HG03280 (cell line): ENCODE measurements at regions not wholly inside any gene's neighbourhood (a gene's known extent, or its start where the extent isn't known, plus 50 kb on each side); places are given as distances from the start of the nearest gene placed in this dataset.
"Not testable (repeated sequence)": the region's sequence is repeated elsewhere in the genome, so short reads cannot be mapped to it uniquely, and the experiment has no call there.

Source experiments
- ATAC-seq: cut with Tn5 transposase; IDR thresholded peaks from one replicate; pipeline ENCODE4 v1.9.1; 2021; ENCODE audit warnings: mild to moderate bottlenecking, moderate library complexity; ENCODE audit not compliant: unreplicated experiment

DNA sequence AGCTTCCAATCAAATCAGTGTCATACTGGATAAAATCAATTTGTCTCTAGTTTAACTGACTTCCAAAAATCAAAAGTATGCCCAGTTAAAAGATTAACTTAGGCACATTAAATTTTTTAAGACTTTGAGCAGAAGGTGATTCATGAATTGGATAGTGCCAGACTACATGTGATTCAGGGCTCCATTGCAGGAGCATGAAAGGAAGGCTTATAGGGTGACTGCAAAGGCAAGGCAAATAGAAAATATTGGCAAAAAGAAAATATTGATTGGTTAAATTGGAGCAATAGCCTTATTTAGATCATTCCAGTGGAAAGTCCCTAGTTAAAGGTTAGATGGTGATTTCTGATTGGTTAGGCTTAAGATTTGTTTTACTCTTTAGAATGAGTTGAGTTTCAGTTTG lies 223.9 kb upstream of the ERCC4 start:
- ATAC-seq, result no peak

- no peak for ATAC-seq
Observed at GRCh38 chr16:13697013-13697412, 222.9 kb upstream of the ERCC4 start.

DNA sequence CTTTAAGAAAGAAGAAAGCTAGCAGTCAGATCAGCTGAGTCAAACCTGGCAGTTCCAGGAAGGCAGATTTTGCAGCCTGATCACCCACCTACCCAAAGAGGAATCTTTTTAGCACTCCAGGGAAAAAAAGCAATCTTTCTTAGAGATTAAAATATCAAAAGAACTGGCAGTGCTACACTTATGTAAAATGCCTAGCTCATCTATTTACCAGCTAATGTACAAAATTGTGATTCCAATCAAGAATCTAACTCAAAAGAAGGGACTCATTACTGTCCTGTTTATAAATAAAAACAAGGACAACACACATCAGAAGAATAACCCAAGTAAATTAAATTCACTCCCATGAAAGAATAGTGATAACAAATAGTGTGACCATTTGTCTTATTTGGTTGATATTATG lies 222.4 kb upstream of the ERCC4 start:
- no peak for ATAC-seq

DNA sequence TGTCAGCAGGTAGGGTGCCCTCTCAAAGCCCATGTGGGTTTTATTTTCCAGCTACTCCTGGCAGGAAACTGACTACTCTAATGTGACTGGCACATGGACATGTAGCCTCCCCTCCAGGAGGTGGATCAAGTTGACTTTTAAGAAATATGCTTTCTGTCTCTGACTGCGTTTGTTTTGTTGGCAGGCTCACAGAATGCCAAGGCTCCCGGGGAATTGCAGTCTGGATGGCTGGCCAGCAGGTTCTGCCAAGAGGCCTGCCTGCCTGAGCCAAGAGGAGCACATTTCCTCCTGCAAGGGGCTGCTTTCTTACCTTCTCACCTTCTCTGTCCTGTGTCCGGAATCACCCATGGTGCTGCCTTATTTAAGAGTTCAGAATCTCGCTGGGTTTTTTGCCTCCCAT lies 217.3 kb upstream of the ERCC4 start:
- no peak for ATAC-seq

DNA sequence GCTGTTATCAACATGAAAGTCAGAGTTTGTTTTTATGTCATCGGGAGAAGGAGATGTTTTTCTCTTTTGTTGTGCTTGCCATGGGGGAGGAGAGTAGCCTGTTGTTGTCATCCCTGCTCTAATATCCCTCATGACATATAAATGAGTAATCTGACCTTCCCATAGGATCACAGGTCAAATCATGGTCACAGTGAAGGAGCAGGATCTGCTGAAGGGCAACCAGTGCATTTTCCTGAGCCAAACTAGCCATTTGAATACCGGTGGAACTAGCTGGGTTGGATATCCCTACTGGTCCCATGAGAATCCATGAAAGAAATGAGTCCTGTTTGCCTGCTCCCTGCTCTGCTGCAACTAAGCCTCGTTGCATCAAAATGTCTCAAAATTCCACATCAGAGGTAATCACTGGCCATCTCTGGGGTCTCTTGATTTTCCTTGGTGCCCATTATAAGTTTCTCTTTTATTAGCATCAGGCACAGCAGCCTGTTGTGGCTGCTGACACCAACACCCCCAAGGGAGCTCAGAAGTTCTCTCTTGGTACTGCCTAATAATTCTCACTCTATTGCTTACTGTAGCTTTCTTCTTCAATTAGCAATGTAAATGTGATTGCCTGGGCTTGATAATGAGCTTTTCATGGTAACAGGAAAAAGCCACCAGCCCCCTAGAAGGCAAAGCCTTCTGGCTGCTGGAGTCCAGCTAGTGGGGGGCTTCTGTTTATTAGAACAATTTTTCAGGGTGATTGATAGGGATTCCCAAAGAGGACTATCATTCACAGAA lies 211.4 kb upstream of the ERCC4 start:
- no peak for ATAC-seq

DNA sequence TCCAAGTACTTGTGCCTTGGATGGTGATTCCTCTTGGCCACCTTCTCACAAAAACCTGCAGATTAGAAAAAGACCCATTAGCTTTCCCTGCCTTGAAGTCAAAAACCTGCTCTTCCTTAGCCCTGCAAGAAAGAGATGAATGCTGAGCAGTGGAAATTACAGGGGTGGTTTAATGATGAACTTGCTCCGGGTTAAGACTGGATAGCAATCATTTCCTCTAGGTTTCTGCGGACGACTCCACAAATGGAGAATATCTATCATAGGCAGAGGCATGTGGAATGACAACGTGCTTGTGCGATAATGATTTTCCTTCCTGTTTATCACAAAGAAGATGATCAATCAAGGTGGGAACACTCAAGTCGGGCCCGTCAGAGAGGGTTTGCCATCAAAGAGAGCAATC lies 201.2 kb upstream of the ERCC4 start:
- no peak for ATAC-seq

DNA sequence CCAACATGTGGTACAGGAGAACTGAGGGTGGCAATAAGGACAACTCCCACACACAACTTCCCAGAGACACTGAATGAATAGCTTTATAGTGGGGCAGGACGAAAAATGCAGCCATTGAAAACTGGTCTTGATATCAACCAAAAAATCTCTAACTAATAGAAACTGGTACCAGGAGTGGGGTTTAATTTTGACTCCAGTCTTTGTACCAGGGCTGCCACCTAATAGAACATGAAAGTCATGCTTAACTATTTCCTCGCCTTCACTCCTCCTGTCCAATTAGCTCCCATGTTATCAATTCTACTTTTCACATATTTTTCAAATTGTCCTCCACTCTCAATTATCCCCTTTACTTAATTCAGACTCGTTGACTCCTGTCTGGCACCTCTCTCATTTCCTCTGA lies 192.0 kb upstream of the ERCC4 start:
- ATAC-seq, result no peak

DNA sequence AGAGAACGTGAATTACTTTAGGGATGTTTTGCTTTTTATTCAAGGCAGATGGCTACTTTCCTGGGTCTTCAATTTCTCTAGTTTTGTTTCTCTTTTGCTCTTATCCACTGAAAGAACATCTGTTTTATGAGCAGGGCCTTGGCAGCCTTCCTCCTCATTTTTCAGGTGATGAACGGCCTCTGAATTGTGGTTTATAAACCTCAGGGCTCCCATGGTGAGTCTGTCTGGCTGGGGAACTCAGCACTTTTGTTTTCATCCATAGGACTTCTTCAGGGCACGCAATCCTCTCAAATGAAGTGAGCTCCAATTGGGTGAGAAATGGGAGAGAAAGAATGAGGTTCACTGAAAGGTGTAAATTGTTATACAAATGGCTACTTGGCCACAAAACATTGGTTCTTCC lies 186.4 kb upstream of the ERCC4 start:
- ATAC-seq, result no peak

DNA sequence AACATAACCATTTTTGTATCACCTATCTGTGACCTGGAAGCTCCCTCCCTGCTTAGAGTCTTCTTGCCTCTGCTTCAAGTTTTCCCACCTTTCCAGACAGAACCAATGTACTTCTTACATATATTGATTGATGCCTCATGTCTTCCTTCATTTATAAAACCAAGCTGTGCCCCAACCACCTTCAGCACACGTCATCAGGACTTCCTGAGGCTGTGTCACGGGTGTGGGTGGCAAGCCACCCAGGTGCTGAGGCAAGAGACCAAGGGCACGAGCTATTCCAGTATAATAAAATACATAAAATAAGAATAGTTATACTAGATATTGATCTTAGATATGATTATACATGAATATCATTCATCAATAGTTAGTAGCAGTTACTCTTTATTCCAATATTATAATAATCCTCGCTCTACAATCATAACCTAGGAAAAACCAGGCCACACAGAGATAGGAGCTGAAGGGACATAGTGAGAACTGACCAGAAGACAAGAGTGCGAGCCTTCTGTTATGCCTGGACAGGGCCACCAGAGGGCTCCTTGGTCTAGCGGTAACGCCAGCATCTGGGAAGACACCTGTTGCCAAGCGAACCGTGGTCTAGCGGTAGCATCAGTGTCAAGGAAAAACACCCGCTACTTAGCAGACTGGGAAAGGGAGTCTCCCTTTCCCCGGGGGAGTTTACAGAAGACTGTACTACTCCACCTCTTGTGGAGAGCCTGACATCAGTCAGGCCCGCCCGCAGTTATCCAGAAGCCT lies 180.2 kb upstream of the ERCC4 start:
- not testable (repeated sequence) for ATAC-seq

DNA sequence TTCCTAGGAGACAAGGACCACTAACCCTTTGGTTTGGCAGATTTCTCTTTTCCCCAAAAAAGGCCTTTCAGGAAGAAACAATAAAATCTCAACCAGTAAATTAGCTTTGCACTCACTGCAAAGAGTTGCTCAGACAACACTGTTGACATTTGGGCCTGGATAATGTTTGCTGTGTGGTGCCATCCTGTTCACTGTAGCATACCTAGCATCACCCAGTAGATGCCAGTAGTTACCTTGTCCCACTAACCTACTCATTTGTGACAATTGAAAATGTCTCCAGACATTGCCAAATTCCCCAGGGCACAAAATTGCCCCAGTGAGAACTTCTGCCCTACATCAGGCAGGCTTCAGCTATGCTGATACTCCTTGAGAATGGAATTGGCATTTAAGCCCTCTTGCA lies 177.0 kb upstream of the ERCC4 start:
- ATAC-seq, result no peak

DNA sequence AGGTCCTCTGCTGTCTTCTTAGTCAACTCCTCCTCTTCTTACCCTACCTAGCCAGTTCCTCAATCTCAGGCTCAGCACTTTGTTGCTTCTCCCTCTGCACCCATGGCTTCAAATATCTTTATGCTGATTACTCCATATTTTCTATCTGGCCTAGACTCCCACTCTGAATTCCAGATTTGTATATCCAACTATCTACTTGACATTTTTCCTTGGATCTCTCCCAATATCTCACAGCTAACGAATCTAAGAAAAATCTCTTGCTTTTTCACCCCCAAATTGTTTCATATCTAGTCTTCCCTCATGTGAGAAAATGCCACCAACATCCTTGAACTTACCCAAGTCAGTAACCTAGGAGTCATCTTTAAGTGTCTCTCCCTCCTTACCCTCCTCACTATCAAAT lies 176.4 kb upstream of the ERCC4 start:
- no peak for ATAC-seq

DNA sequence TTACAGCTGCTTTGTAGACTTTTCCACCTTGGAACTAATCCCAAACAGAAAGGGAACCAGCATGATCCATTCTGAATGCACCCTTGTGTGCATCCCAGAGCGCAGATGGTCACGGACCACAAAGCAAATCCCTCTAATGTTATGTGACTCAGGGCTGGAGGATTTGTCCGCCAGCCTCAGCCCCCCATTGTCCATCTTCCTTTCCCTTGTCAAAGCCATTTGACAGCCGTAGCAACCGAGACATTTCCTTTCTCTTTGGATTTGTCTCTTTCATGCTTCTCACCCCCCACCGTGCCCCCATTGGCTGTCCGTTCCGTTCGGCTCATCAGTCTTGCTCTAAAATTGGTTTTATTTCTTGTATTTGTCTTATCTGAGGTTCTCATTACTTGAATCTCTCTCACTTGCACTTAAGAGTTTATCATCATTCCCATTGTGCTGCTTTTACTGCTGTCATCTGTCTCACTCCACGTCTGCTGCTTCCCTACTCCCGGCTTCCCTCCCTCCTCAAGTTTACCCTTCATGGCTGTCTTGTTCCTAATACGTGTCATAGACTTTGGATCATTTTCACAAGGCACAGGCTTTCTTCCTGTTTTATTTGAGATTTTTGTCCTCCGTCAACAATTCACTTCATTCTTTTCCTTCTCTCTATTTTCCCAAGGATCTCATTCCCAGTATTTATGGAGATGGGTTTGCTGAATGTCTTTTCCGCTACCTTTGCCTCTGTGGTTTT lies 163.4 kb upstream of the ERCC4 start:
- ATAC-seq, result no peak

- no peak for ATAC-seq
Observed at GRCh38 chr16:13766334-13766733, 153.6 kb upstream of the ERCC4 start.

DNA sequence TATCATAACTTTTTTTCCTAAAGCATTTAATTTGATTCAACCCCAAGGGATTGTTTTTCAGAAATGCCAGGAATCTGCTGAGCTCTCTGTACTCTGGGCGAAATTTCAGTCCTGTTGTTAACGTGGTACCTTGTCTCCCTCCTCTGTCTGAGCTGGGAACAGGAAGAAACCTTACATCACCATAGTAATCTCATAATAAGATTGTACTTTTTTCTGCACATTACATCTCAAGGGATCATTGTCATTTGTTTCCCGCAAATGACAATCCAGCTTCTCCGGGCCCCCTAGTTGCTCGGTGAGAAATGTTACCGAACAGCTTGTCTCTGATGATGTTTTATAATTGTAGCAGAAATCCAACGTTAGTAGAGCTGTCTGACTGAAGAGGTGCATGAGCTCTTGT lies 152.7 kb upstream of the ERCC4 start:
- no peak for ATAC-seq

- ATAC-seq, result no peak
Observed at GRCh38 chr16:13768471-13768870, 151.5 kb upstream of the ERCC4 start.

DNA sequence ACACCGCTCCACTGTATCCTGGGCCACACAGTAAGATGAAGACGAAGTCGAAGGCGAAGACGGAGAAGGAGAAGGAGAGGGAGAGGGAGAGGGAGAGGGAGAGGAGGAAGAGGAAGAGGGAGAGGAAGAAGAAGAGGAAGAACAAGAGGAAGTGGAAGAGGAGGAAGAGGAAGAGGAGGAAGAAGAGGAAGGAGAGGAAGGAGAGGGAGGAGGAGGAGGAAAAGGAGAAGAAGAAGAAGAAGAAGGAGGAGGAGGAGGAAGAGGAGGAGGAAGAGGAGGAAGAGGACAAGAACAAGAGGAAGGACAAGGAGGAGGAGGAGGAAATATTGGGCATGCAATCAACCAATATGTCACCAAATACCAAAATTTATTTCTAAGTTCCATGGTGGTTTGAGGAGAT lies 149.5 kb upstream of the ERCC4 start:
- no peak for ATAC-seq

DNA sequence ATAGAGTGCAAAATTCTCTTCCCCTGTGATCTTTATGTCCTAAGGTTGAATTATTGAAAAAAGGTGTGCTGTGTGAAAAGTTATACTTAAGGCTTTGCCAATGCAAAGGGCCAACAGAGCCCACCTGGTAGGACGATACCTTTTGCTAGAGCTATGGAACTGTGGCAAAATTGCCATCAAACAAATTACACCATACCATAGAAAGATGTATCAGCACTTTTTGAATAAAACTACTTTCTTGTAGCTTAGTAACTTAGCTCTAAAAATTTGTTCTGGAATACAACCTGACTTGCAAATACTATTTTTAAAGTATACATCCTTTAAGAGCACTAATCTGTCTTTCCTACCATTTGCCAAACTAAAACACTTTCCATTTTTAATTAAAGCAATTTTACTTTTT lies 147.2 kb upstream of the ERCC4 start:
- no peak for ATAC-seq

GRCh38 chr16:13779676-13780075 lies 140.3 kb upstream of the ERCC4 start:
- ATAC-seq, result no peak

DNA sequence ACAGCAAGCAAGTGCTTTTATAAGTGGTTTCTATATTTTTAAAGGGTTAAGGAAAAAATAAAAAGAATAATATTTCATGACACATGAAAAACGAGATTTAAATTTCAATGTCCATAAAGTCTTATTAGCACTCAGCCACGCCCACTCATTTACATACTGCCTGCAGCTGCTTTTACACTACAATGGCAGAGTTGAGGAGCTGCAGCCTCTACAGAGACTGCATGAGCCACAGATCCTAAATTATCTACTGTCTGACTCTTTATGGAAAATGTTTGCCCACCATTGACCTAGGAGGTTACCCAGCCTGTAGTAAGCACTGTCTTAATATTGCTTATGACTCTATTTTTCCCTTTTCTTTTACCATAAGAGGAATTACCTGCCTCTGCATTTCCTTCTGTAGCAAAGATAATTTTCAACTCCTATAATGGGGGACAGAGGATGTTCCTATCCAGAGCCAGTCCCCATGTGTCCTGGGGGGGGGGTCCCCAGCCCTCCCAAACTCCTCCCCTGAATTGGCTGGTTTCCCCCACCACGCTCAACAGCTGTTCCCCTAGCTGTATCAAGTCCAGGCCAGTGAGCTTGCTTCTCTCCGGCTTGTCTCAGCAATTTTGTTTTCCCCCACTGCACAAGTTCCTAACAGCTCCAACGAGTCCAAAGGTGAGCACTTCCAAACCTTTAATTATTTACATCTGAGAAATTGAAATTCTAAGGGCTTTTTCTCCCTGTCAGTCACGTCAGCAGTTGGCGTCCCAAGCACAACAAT lies 139.4 kb upstream of the ERCC4 start:
- no peak for ATAC-seq

- ATAC-seq, result no peak
Observed at GRCh38 chr16:13781169-13781564, 138.8 kb upstream of the ERCC4 start.
